HuH-7.5 (cell line): ENCODE measurements at regions not wholly inside any gene's neighbourhood (a gene's known extent, or its start where the extent isn't known, plus 50 kb on each side); places are given as distances from the start of the nearest gene placed in this dataset.
"Not testable (repeated sequence)": the region's sequence is repeated elsewhere in the genome, so short reads cannot be mapped to it uniquely, and the experiment has no call there.

Experiments
- DNase-seq: peaks from one replicate; pipeline ENCODE4 v3.0.0; 2011; ENCODE audit warnings: low spot score

- DNase-seq, result no peak
Measured at GRCh38 chr9:1875251-1875851, 139.8 kb upstream of the SMARCA2 start.

- no peak for DNase-seq
Measured at GRCh38 chr9:1875921-1876448, 139.2 kb upstream of the SMARCA2 start.

GRCh38 chr9:1876891-1877496, 138.2 kb upstream of the SMARCA2 start:
- no peak for DNase-seq

DNA sequence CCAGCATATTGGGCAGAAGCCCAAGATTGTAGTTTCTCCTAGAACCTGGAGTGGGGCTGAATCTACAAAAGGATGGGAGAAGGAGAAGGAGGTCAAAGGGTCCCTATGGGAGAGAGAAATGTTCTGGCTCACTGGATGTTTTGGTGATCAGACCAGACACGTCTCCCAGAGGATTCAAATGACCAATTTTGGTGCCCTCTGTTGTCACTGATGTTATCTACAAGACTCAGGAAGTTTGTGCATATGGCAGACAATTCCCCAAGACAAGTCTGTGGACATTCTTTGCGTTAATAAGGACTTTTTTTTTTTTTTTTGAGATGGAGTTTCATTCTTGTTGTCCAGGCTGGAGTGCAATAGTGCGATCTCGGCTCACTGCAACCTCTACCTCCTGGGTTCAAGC, 137.2 kb upstream of the SMARCA2 start:
- no peak for DNase-seq

- DNase-seq, result no peak
Measured at GRCh38 chr9:1878811-1879210, 136.3 kb upstream of the SMARCA2 start.

DNA sequence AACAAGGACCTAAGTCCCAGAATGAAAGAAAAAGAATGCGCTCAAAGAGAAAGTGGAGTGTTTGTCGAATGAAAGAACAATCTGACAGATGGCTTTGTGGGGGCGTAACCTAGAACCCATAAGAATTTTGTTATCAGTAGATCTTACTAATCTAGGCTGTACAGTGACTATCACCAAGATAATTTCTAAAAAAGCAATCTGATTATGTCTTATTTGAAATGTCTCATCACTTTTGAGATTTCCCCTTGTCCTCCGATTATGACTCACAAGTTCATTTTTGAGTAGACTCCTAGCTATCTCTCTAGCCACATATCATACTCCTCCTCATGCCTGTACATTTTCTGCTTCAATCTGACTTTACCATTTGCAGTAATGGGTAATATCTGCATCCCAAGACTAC, 135.6 kb upstream of the SMARCA2 start:
- DNase-seq, result no peak

- no peak for DNase-seq
Measured at GRCh38 chr9:1880038-1880565, 135.0 kb upstream of the SMARCA2 start.

- DNase-seq, result no peak
Measured at GRCh38 chr9:1881708-1882295, 133.3 kb upstream of the SMARCA2 start.

GRCh38 chr9:1882711-1883403, 132.3 kb upstream of the SMARCA2 start:
- DNase-seq, result no peak

- DNase-seq, result no peak
Measured at GRCh38 chr9:1890201-1890600, 124.9 kb upstream of the SMARCA2 start.

GRCh38 chr9:1890816-1891215, 124.3 kb upstream of the SMARCA2 start:
- no peak for DNase-seq

DNA sequence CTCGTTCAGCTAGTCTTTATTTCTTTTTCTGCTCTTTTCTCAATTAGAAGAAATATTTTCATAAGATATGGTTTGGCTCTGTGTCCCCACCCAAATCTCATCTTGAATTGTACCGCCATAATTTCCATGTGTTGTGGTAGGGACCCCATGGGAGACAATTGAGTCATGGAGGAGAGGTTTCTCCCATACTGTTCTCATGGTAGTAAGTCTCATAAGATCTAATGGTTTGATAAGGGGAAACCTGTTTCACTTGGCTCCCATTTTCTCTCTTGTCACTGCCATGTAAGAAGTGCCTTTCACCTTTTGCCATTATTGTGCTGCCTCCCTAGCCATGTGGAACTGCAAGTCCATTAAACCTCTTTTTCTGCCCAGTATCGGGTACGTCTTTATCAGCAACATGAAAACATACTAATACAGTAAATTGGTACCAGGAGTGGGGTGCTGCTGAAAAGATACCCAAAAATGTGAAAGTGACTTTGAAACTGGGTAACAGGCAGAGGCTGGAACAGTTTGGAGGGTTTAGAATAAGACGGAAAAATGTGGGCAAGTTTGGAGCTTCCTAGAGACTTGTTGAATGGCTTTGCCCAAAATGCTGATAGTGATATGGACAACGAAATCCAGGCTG, 112.0 kb upstream of the SMARCA2 start:
- not testable (repeated sequence) for DNase-seq

- DNase-seq, result no peak
Measured at GRCh38 chr9:1907465-1907864, 107.7 kb upstream of the SMARCA2 start.

GRCh38 chr9:1909322-1909721, 105.8 kb upstream of the SMARCA2 start:
- DNase-seq, result no peak

- no peak for DNase-seq
Measured at GRCh38 chr9:1910269-1910811, 104.8 kb upstream of the SMARCA2 start.

- DNase-seq, result no peak
Measured at GRCh38 chr9:1913631-1914330, 101.4 kb upstream of the SMARCA2 start.

GRCh38 chr9:1916095-1916494, 99.1 kb upstream of the SMARCA2 start:
- DNase-seq, result no peak

DNA sequence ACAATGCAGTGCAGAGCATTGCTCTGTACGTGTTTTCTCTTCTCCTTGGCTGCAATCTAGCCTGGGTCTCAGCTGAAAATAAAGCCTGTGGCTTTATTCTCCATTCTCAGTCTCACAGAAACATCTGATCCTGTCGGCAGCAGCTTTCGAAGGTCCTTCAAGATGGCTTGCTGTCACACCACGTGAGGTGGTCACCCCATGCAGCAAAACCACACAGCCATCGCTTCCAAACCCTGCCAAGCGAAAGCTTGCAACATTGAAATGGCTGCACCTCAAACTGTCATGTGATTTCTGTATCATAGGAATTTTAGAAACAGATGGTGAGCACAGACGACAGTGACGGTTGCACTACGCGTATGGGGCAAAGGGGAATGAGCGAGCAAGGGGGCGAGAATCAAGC, 98.5 kb upstream of the SMARCA2 start:
- no peak for DNase-seq

- DNase-seq, result no peak
Measured at GRCh38 chr9:1917396-1917935, 97.7 kb upstream of the SMARCA2 start.

GRCh38 chr9:1918108-1918507, 97.0 kb upstream of the SMARCA2 start:
- no peak for DNase-seq

DNA sequence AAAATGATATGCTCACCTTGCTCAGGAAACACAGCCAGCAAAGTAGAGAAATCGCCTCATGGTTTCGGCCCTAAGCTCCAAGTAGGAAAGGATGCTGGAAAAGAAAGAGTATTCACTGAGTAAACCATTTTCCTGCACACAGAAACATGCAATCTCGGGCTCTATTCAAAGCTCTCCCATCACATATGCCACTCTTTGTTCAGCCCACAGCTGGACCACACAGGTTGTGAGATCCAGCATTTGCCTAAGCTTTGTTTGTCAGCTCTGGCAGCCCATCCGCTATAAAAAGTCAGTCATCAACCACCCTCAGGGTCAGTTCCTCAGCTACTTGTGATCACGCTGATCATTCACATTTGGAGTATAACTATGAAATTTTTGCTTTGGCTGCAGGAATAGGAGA, 96.5 kb upstream of the SMARCA2 start:
- DNase-seq, result no peak
